ENCODE measurements at regions not wholly inside any gene's neighbourhood (a gene's known extent, or its start where the extent isn't known, plus 50 kb on each side); places are given as distances from the start of the nearest gene placed in this dataset.

DNA sequence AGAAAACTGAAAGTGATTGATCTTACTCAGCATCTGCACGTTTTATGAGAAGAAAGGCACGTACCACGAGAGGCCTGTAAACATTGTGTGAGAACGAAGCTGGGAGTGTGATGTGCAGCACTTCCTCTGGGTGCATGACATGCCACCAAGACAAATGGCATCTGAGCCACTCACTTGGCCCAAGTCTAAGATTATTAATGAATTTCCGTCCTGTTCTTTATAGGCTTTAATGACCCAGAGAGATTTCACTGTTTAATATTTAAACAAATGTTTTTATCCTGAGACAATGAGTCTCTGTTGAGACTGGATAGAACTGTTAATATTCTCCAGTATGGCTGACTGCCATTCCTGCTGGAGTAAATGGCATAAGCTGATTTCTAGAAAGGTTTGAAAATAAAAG is 172.6 kb upstream of the PHACTR1 start:
- H3K27ac ChIP-seq (ENCODE audit: low read depth in 2 of 2, low read length in 2 of 2): peak overlapping the region; percentile 59 to 87

DNA sequence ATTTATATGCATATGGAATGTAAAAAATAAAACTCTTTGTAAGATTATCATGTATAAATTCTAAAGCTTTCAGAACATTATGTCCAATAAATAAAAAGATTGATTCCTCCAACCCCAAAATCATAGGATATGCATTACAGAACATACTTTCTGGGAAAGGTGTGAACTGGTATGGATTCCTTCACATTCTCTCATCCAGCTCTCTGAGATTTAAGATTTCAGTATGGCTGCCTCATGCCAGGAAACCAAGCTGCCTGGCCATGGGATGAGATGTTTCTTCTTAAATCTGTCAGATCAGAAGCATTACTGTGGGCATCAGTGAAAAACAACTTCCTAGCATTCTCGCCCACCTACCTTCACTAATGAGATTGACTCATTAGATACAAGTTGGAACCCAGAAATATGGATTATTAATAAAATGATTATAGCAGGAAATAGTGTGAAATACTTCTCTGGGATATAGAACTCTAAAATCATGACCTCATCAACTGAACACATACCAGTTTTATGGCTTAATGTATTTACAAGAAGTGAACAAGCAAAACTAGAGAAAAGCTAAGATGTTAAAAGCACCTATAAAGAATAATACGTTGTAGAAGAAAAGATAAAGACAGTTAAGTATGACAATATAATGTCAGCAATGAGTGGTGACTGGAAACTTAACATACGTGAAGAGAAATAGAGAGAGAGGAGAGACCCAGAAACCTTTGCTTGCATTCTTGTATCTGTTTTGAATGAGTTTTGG is 171.6 kb upstream of the PHACTR1 start:
- intact Hi-C loops (cut with DNase I): no loop called here
- Histone ChIP-seq H3K4me1 (ENCODE audit: control insufficient read depth in 2 of 3, insufficient read depth in 2 of 3, low read depth in 1 of 3, low read length in 3 of 3) (peaks cover 0 to 13% (median 2%) of the 10 kb centered on the region in 3 donors), H3K27ac (ENCODE audit: low read depth in 2 of 2, low read length in 2 of 2) (no peak overlapping the region), H3K27me3 (ENCODE audit: control insufficient read depth, insufficient read depth, low read length) (no peaks in the 10 kb centered on the region), H3K9ac (ENCODE audit: low read length in 3 of 3) (no peak overlapping the region), H3K4me3 (ENCODE audit: low read length in 3 of 3) (no peak overlapping the region), H3K9me3 (ENCODE audit: control insufficient read depth in 2 of 3, insufficient read depth in 1 of 3, low read length in 3 of 3) (no peaks in the 10 kb centered on the region), H3K36me3 (ENCODE audit: control insufficient read depth in 2 of 3, insufficient read depth in 3 of 3, low read length in 3 of 3) (no peaks in the 10 kb centered on the region)
- TF ChIP-seq CTCF (IDR thresholded peaks at IDR 0.05; ENCODE audit: borderline replicate concordance, extremely low read depth, insufficient read depth): no peak
- DNase-seq (no peak), FAIRE-seq (no peak)

More for the DNA sequence above, 172.6 kb upstream of the PHACTR1 start:
- Histone ChIP-seq H3K27me3 (ENCODE audit: control insufficient read depth, insufficient read depth, low read length) (no peaks in the 10 kb centered on the region), H3K9me3 (ENCODE audit: control insufficient read depth in 2 of 3, insufficient read depth in 1 of 3, low read length in 3 of 3) (no peaks in the 10 kb centered on the region), H3K4me3 (ENCODE audit: low read length in 3 of 3) (peak overlapping the region in 2 of 3 donors; percentile 24 to 37), H3K4me1 (ENCODE audit: control insufficient read depth in 2 of 3, insufficient read depth in 2 of 3, low read depth in 1 of 3, low read length in 3 of 3) (peaks cover 0 to 21% (median 2%) of the 10 kb centered on the region in 3 donors), H3K36me3 (ENCODE audit: control insufficient read depth in 2 of 3, insufficient read depth in 3 of 3, low read length in 3 of 3) (no peaks in the 10 kb centered on the region), H3K9ac (ENCODE audit: low read length in 3 of 3) (no peak overlapping the region)
- intact Hi-C loops (cut with DNase I): no loop called here
- DNase-seq: peak in 2 of 5 donors; percentile 10 to 37
- FAIRE-seq: no peak
- no peak for TF ChIP-seq CTCF (IDR thresholded peaks at IDR 0.05; ENCODE audit: borderline replicate concordance, extremely low read depth, insufficient read depth)

GRCh38 chr6:12545619-12546409 is 170.8 kb upstream of the PHACTR1 start:
- no peak overlapping the region for H3K27ac ChIP-seq (ENCODE audit: low read depth in 2 of 2, low read length in 2 of 2)
- intact Hi-C loops (cut with DNase I): no loop called here
- no peak overlapping the region for H3K4me3 ChIP-seq (ENCODE audit: low read length in 3 of 3)
- no peaks in the 10 kb centered on the region for H3K36me3 ChIP-seq (ENCODE audit: control insufficient read depth in 2 of 3, insufficient read depth in 3 of 3, low read length in 3 of 3)
- peaks cover 0 to 13% (median 2%) of the 10 kb centered on the region in 3 donors for H3K4me1 ChIP-seq (ENCODE audit: control insufficient read depth in 2 of 3, insufficient read depth in 2 of 3, low read depth in 1 of 3, low read length in 3 of 3)
- DNase-seq (no peak), FAIRE-seq (no peak)
- H3K9ac ChIP-seq (ENCODE audit: low read length in 3 of 3): no peak overlapping the region
- no peaks in the 10 kb centered on the region for H3K9me3 ChIP-seq (ENCODE audit: control insufficient read depth in 2 of 3, insufficient read depth in 1 of 3, low read length in 3 of 3)
- no peaks in the 10 kb centered on the region for H3K27me3 ChIP-seq (ENCODE audit: control insufficient read depth, insufficient read depth, low read length)
- TF ChIP-seq CTCF (IDR thresholded peaks at IDR 0.05; ENCODE audit: borderline replicate concordance, extremely low read depth, insufficient read depth): no peak
